ENCODE measurements at regions not wholly inside any gene's neighbourhood (a gene's known extent, or its start where the extent isn't known, plus 50 kb on each side); places are given as distances from the start of the nearest gene placed in this dataset.

DNA sequence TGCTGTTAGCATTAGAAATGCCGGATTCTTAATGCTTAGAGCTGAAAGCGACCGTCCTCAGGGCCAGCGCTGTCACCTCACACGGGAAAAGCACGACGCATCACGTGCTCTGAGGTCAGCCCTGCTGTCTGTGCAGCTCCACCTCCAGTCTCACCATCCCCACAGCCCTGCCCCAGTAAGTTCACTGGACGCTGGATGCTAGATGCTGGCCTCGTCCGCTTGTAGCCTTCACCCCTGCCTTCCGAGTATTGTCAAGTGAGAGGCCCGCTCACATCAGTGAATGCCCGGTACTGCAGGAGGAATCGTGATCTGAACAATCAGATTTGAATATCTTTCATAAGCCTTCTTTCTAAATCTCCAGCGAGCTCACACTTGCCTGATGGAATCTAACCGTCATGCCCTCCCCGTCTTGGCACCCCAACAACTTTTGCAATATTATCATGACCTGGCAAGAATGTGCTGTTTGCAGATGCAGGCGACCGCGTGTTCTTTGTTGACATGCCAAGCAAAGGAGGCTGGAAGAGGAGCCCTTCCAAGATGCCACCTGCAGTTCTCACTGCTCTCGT, 64.9 kb downstream of the DLL1 start:
- DNase-seq, result no peak
- no peak for TF ChIP-seq POLR2A (IDR thresholded peaks at IDR 0.05)
- TF ChIP-seq, protein P1, sequence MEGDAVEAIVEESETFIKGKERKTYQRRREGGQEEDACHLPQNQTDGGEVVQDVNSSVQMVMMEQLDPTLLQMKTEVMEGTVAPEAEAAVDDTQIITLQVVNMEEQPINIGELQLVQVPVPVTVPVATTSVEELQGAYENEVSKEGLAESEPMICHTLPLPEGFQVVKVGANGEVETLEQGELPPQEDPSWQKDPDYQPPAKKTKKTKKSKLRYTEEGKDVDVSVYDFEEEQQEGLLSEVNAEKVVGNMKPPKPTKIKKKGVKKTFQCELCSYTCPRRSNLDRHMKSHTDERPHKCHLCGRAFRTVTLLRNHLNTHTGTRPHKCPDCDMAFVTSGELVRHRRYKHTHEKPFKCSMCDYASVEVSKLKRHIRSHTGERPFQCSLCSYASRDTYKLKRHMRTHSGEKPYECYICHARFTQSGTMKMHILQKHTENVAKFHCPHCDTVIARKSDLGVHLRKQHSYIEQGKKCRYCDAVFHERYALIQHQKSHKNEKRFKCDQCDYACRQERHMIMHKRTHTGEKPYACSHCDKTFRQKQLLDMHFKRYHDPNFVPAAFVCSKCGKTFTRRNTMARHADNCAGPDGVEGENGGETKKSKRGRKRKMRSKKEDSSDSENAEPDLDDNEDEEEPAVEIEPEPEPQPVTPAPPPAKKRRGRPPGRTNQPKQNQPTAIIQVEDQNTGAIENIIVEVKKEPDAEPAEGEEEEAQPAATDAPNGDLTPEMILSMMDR (IDR thresholded peaks at IDR 0.05), result peak in 2 of 6 experiments; percentile 11 to 33
- no peaks in the 10 kb centered on the region for H3K9me3 ChIP-seq
- no peaks in the 10 kb centered on the region for H3K36me3 ChIP-seq
- intact Hi-C loops (cut with DNase I), result no loop called here
- H3K27me3 ChIP-seq, result peaks cover 0 to 70% (median 0%) of the 10 kb centered on the region in 4 donors
- no peak overlapping the region for H3K4me3 ChIP-seq
- WGBS, 2 donors, result 32 to 67% methylated on average over 18 to 20 of the region's 22 CpGs
- H3K27ac ChIP-seq, result peak overlapping the region; percentile 57 to 90 (median 82)
- H3K4me1 ChIP-seq, result peaks cover 16 to 56% (median 34%) of the 10 kb centered on the region in 3 donors

- TF ChIP-seq, protein P1 (IDR thresholded peaks at IDR 0.05), result peak in 2 of 6 experiments; percentile 10 to 19
- TF ChIP-seq POLR2A (IDR thresholded peaks at IDR 0.05), result no peak
- Histone ChIP-seq H3K4me1 (peaks cover 16 to 56% (median 34%) of the 10 kb centered on the region in 3 donors), H3K27me3 (peaks cover 0 to 61% (median 0%) of the 10 kb centered on the region in 4 donors), H3K36me3 (no peaks in the 10 kb centered on the region), H3K27ac (peak overlapping the region; percentile 57 to 90 (median 82)), H3K9me3 (no peaks in the 10 kb centered on the region), H3K4me3 (peak overlapping the region in 1 of 4 donors; percentile 1)
- intact Hi-C loops (cut with DNase I), result no loop called here
- 41 to 56% methylated on average over 17 of the region's 23 CpGs for WGBS, 2 donors
- DNase-seq, result no peak
These were observed 65.9 kb downstream of the DLL1 start for GRCh38 chr6:170224694-170225660.

GRCh38 chr6:170223718-170224693, 66.9 kb downstream of the DLL1 start:
- no peaks in the 10 kb centered on the region for H3K9me3 ChIP-seq
- 64 to 79% methylated on average over 11 to 18 of the region's 25 CpGs for WGBS, 2 donors
- H3K4me1 ChIP-seq, result peaks cover 16 to 56% (median 34%) of the 10 kb centered on the region in 3 donors
- no peak overlapping the region for H3K4me3 ChIP-seq
- TF ChIP-seq, protein P1 (IDR thresholded peaks at IDR 0.05), result no peak
- TF ChIP-seq POLR2A (IDR thresholded peaks at IDR 0.05), result no peak
- H3K27me3 ChIP-seq, result peaks cover 0 to 52% (median 0%) of the 10 kb centered on the region in 4 donors
- H3K27ac ChIP-seq, result peak overlapping the region; percentile 57 to 90 (median 82)
- H3K36me3 ChIP-seq, result no peaks in the 10 kb centered on the region
- DNase-seq, result no peak
- intact Hi-C loops (cut with DNase I), result no loop called here

DNA sequence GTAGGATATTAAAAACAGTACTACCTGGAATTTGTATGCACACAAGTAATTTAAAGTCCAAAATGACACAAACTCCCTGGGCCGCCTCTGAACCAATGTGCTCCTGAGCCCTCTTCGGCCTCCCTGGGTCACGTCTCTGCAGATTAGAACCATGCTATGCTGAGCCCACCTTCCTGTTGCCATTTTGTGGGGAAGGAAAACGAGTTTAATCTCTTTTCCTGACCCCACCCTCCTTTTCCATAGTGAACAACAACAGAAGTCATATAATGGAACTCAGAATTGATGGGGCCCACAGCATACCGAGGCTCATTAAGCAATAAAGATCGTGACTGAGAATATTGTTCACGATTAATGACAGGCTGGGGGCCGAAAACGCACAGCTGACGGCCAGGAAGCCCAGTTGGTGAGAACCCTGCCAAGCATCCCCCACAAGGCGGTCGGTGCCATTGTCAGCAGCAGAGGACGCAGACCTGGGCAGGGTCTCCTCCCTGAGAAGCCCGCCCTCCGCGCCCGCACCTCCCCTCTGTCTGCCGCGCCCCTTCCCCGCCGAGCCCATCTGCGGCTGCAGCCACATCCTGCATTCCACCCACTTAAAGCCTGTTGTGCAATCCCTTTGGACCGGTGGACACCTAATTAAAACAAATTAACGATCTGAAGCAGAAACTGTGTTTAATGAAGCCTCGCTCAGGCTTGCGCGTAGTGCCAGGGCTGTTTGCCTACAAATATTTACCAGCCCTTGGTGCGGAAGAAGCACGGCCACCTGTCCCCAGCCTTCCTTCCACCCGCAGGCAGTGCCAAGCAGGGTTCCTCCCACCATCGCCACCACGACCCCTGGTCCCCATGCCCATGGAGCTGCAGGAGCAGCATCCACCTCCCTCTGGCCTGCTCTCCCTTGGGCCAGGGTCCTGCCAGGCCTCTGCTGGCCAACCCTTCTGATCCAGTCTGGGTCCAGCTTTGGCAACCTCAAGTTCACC, 68.1 kb downstream of the DLL1 start:
- DNase-seq, result no peak
- Histone ChIP-seq H3K27me3 (peaks cover 0 to 39% (median 0%) of the 10 kb centered on the region in 4 donors), H3K36me3 (no peaks in the 10 kb centered on the region), H3K4me3 (no peak overlapping the region), H3K9me3 (no peaks in the 10 kb centered on the region), H3K27ac (peak overlapping the region in 3 of 4 donors; percentile 30 to 90 (median 57)), H3K4me1 (peaks cover 16 to 54% (median 34%) of the 10 kb centered on the region in 3 donors)
- intact Hi-C loops (cut with DNase I), result no loop called here
- no peak for TF ChIP-seq POLR2A (IDR thresholded peaks at IDR 0.05)
- TF ChIP-seq, protein P1 (IDR thresholded peaks at IDR 0.05), result no peak
- 62 to 71% methylated on average over 27 to 32 of the region's 32 CpGs for WGBS, 2 donors
